AG10803 (cell line): ENCODE measurements at regions not wholly inside any gene's neighbourhood (a gene's known extent, or its start where the extent isn't known, plus 50 kb on each side); places are given as distances from the start of the nearest gene placed in this dataset.
"Not testable (repeated sequence)": the region's sequence is repeated elsewhere in the genome, so short reads cannot be mapped to it uniquely, and the experiment has no call there.

Source experiments
- DNase-seq: peaks from one replicate; pipeline ENCODE4 v3.0.0; 2010; ENCODE audit warnings: low read depth
- H3K4me3 ChIP-seq: 2 replicates; pipeline ENCODE4 v1.5.1; 2011; ENCODE audit warnings: mild to moderate bottlenecking, low read length, control low read depth
- TF ChIP-seq, protein P1 (sequence below): conservative IDR thresholded peaks from 2 replicates; pipeline ENCODE4 v1.5.1; 2011; ENCODE audit warnings: mild to moderate bottlenecking, low read length, control low read depth, inconsistent platforms

DNA sequence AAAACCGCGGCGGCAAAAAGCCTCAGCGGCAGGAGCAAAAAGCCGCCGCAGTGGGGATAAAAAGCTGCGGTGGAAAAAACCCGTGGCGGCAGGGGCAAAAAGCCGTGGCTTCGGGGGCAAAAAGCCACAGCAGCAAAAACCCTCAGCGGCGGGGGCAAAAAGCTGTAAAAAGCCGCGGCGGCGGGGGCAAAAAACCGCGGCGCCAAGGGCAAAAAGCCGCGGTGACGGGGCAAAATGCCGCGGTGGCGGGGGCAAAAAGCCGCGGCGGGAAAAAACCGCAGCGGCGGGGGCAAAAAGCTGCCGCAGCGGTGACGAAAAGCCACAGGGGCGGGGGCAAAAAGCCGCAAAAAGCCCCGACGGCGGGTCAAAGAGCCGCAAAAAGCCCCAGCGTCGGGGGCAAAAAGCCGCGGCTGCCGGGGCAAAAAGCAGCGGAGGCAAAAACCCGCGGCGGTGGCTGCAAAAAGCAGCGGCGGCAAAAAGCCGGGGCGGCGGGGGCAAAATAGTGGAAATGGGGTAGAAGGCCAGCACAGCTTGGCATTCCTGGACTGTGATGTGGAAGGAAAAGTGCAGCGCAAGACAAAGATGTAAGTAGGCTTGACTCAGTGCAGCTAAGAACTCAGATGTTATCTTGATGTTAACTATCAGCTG is 151.8 kb downstream of the ANKRD30BL start:
- TF ChIP-seq, protein P1, sequence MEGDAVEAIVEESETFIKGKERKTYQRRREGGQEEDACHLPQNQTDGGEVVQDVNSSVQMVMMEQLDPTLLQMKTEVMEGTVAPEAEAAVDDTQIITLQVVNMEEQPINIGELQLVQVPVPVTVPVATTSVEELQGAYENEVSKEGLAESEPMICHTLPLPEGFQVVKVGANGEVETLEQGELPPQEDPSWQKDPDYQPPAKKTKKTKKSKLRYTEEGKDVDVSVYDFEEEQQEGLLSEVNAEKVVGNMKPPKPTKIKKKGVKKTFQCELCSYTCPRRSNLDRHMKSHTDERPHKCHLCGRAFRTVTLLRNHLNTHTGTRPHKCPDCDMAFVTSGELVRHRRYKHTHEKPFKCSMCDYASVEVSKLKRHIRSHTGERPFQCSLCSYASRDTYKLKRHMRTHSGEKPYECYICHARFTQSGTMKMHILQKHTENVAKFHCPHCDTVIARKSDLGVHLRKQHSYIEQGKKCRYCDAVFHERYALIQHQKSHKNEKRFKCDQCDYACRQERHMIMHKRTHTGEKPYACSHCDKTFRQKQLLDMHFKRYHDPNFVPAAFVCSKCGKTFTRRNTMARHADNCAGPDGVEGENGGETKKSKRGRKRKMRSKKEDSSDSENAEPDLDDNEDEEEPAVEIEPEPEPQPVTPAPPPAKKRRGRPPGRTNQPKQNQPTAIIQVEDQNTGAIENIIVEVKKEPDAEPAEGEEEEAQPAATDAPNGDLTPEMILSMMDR = no peak
- DNase-seq = no peak
- peak overlapping the region; percentile 35 for H3K4me3 ChIP-seq

DNA sequence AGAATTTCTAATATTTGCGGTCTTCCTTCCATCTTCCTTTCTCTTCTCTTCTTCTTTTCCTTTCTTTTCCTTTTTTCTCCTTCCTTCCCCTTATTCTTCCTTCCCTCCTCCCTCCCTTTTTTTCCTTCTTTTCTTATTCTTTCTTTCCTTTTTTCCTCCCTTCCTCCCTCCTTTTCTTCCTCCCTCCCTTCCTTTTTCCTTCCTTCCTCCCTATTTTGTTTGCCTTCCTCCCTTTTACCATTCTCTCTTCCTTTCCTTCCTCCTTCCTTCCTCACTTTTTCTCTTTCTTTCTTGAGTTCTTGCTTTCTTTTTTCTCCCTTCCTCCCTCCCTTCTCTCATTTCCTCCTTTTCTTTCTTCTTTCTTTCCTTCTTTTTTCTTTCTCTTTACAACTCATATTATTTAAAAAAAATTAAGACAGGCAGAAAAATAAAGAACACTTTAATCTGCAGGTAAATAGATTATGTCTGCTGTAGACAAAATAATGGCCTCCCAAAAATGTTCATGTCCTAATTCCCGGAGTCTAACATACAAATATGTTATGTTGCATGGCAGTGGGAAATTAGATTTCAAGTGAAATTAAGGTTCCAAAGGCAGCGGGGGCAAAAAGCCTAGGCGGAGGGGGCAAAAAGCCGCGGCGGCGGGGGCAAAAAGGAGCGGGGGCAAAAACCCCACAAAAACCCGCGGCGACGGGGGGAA is 152.4 kb downstream of the ANKRD30BL start:
- TF ChIP-seq, protein P1 = no peak
- H3K4me3 ChIP-seq = peak overlapping the region; percentile 35
- no peak for DNase-seq

DNA sequence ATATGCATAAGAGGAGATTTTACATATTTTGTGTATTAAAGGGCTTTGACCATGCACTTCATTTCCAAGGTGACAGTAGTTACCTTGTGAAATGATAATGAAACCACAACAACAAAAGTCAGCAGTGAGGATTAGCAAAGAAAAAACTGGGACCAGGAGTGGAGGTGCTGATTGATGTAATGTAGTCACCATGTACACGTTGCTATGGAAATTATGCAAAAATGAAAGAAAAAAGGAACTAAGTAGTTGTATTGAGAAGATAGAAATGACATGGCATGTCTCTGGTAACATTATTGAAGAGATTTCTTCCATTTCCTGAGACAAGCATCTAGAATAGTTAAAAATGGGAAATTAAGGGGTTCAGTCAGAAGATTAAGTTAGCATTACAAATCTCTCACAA is 171.0 kb downstream of the ANKRD30BL start:
- not testable (repeated sequence) for DNase-seq, H3K4me3 ChIP-seq

DNA sequence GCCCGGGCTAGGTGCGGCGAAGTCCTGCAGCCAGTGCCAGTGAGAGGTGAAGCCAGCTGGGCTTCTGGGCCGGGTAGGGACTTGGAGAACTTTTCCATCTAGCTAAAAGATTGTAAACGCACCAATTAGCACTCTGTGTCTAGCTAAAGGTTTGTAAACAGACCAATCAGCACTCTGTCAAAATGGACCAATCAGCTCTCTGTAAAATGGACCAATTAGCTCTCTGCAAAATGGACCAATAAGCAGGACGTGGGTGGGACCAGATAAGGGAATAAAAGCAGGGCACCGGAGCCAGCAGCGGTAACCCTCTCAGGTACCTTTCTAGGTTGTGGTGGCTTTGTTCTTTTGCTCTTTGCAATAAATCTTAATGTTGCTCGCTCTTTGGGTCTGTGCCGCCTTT is 195.1 kb downstream of the ANKRD30BL start:
- not testable (repeated sequence) for DNase-seq, H3K4me3 ChIP-seq

DNA sequence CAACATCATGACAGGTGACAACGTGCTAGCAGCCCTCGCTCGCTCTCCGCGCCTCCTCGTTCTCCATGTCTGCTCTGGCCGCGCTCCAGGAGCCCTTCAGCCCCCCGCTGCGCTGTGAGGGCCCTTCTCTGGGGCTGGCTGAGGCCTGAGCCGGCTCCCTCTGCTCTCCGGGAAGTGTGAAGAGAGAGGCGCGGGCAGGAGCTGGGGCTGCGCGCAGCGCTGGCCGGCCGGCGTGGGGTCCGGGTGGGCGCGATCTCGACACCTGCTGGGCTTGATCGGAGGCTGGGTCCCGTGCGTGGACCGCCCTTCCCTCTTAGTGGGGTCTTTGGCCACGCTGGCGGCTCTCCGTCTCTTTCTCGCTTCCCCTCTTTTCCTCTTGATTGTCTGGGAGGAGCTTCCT is 195.5 kb downstream of the ANKRD30BL start:
- H3K4me3 ChIP-seq = no peak overlapping the region
- TF ChIP-seq, protein P1 = no peak
- DNase-seq = no peak

DNA sequence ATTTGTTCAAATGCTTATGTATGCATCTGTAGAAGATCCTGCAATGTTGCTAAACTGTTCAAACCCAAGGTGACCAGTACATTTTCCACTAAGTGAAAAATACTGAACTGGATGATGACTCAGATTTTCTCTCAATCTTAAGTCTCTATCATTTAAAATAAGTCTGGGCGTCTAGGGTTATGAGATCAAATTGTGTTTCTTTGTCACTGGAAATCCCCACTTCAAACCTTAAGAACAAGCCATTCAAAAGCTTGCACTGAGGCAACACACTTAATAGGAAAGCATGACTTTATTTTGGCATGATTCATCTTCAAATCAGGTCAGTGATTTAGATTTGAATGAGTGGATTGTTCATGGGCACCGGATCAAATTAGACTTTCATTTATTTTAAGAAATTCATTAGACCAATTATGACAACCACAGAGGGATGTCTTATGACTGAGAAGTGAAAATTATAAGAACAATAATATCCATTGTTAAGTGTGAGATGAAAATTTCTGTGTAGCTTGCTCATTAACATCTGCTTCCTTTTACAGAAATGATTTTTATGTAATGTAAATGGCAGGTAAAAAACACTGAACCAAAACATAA is 203.6 kb downstream of the ANKRD30BL start:
- H3K4me3 ChIP-seq = not testable (repeated sequence)

DNA sequence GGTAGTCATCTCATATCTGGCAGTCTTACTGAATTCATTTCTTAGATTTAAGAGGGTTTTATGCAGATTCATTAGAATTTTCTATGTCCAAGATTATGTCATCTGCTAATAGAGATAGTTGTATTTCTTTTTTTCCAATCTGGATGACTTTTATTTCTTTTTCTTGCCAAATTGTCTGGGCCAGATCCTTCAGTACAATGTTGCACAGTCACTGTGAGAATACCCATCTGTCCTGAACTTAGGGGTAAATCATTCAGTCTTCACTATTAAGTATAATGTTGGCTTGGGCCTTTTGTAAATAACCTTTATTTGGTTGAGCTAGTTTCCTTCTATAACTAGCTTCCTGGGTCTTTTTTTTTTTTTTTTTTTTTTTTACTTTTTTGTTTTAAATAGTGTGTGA is 213.1 kb downstream of the ANKRD30BL start:
- not testable (repeated sequence) for H3K4me3 ChIP-seq, DNase-seq

More for the DNA sequence above, 203.6 kb downstream of the ANKRD30BL start:
- not testable (repeated sequence) for DNase-seq

DNA sequence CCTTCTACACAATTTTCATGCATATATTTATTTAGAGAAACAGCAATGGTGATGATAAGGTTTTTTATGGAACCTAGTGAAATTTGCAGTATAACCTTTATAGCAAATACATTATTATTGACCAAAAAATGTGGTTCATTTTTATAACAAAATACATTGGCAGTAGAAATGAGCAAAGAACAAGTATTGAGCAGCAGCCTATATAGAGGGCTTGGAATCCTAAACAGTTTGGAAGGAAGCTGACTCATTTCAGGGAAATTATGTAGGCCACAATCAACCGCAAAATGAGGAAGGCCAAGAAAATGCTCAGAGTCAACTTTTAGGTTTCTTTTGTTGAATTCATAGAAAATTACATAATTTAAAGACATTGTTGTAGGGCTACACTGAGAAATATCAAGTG is 238.5 kb downstream of the ANKRD30BL start:
- not testable (repeated sequence) for H3K4me3 ChIP-seq, DNase-seq

DNA sequence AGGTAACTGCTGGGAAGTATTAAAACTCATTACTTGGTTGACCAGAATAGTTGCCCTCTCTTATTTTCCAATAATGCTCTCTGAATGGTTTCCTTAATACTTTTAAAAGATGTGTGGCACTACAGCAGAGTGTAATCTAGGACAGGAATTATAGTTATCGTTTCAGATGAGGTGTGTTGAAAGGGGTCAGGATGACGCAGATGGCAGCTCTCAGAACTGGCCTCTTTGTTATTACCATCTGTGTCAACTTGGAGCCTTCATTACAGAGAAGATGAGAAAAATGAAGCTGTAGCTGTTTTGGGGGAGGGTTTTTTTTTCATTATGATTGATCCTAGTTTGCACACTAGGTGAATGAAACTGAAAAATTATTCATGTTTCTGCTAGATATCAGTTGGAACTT is 238.9 kb downstream of the ANKRD30BL start:
- DNase-seq, H3K4me3 ChIP-seq: not testable (repeated sequence)
